ENCODE measurements at regions not wholly inside any gene's neighbourhood (a gene's known extent, or its start where the extent isn't known, plus 50 kb on each side); places are given as distances from the start of the nearest gene placed in this dataset.

DNA sequence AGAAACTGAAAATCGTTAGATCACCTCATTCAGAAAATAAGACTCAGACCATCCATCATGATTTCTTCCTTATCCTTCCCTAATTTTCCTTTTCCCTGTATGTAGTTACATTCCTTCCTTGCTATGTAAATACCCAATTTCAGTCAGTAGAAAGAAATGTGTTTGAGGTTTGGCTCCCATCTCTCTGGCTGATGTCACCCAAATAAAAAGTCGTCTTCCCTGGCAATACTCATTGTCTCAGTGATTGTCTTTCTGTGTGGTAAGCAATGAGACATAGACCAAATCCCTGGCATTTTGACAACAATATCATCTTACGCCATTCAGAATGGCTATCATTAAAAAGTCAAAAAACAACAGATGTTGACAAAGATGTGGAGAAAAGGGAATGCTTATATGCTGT lies 303.9 kb upstream of the EDIL3 start:
- ChIA-PET POLR2A (ENCODE audit: low non-redundant PET) (no interaction called here), CTCF (no interaction called here)
- DNase-seq (ENCODE audit: low spot score): peak; percentile 17
- TF ChIP-seq, protein P1, sequence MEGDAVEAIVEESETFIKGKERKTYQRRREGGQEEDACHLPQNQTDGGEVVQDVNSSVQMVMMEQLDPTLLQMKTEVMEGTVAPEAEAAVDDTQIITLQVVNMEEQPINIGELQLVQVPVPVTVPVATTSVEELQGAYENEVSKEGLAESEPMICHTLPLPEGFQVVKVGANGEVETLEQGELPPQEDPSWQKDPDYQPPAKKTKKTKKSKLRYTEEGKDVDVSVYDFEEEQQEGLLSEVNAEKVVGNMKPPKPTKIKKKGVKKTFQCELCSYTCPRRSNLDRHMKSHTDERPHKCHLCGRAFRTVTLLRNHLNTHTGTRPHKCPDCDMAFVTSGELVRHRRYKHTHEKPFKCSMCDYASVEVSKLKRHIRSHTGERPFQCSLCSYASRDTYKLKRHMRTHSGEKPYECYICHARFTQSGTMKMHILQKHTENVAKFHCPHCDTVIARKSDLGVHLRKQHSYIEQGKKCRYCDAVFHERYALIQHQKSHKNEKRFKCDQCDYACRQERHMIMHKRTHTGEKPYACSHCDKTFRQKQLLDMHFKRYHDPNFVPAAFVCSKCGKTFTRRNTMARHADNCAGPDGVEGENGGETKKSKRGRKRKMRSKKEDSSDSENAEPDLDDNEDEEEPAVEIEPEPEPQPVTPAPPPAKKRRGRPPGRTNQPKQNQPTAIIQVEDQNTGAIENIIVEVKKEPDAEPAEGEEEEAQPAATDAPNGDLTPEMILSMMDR (conservative IDR thresholded peaks at IDR 0.05; ENCODE audit: low read depth): no peak
- H3K27ac ChIP-seq: no peak overlapping the region

GRCh38 chr5:84685121-84685894 lies 300.6 kb upstream of the EDIL3 start:
- POLR2A ChIA-PET (ENCODE audit: low non-redundant PET): no interaction called here
- DNase-seq (ENCODE audit: low spot score): no peak
- CTCF ChIA-PET: no interaction called here
- TF ChIP-seq, protein P1 (conservative IDR thresholded peaks at IDR 0.05; ENCODE audit: low read depth): no peak
- no peak overlapping the region for H3K27ac ChIP-seq

DNA sequence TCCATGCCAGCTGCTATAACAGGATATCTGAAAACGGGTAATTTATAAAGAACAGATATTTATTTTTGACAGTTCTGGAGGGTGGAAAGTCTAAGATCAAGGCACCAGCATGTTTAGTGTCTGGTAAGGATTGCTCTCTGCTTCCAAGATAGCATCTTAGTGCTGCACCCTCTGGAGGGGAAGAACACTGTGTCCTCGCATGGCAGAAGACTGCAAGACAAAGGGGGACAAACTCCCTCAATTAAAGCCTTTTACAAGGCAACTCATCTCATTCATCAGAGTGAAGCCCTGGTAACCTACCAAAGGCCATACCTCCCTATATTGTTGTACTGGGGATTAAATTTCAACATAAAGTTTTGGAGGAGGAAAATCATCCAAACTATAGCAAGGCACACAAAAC lies 298.9 kb upstream of the EDIL3 start:
- CTCF ChIA-PET: no interaction called here
- no peak for DNase-seq (ENCODE audit: low spot score)
- TF ChIP-seq, protein P1 (conservative IDR thresholded peaks at IDR 0.05; ENCODE audit: low read depth): no peak
- no peak overlapping the region for H3K27ac ChIP-seq
- POLR2A ChIA-PET (ENCODE audit: low non-redundant PET): no interaction called here

DNA sequence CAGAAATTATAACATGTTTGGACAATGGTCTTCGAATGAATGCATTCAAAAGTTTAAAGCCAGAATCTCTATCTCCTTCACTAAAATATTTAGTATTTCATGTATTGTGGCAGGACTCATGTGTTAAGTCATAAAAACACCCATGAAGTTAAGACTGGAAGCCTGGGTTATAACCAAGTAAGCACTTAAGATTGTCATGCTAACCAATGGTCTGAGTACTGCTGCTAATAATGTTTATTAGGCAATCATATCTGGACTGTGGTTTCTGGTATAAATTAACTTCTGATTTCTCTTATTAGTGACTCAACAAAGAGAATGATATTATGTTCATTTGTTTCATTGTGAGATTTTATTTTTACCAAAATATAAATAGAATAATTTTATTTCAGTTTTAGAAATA lies 297.9 kb upstream of the EDIL3 start:
- H3K27ac ChIP-seq: no peak overlapping the region
- ChIA-PET POLR2A (ENCODE audit: low non-redundant PET) (no interaction called here), CTCF (no interaction called here)
- TF ChIP-seq, protein P1 (conservative IDR thresholded peaks at IDR 0.05; ENCODE audit: low read depth): no peak
- no peak for DNase-seq (ENCODE audit: low spot score)

DNA sequence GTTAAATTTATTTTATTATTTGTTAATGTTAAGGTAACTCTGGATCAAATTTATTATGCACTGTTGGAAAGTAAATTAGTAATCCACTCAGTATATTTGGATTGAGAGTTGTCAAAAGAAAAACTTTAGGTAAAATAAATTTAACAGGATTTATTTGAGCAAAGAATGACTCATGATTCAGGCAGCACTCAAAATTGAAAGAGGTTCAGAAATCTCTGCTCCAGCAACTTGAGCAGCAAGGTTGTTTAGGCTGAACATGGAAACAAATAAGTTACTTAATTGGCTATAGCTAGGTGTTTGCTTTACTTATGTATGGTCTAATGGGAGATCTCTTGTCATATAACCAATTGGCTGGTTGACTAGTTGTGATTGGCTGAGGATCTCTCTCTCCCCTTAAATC lies 296.2 kb upstream of the EDIL3 start:
- no peak for DNase-seq (ENCODE audit: low spot score)
- ChIA-PET CTCF (no interaction called here), POLR2A (ENCODE audit: low non-redundant PET) (no interaction called here)
- TF ChIP-seq, protein P1 (conservative IDR thresholded peaks at IDR 0.05; ENCODE audit: low read depth): no peak
- H3K27ac ChIP-seq: no peak overlapping the region

GRCh38 chr5:84673785-84674184 lies 289.1 kb upstream of the EDIL3 start:
- CTCF ChIA-PET: no interaction called here
- no peak for DNase-seq (ENCODE audit: low spot score)
- H3K27ac ChIP-seq: no peak overlapping the region
- TF ChIP-seq, protein P1 (conservative IDR thresholded peaks at IDR 0.05; ENCODE audit: low read depth): no peak
- POLR2A ChIA-PET (ENCODE audit: low non-redundant PET): no interaction called here
